ENCODE measurements at regions not wholly inside any gene's neighbourhood (a gene's known extent, or its start where the extent isn't known, plus 50 kb on each side); places are given as distances from the start of the nearest gene placed in this dataset.

DNA sequence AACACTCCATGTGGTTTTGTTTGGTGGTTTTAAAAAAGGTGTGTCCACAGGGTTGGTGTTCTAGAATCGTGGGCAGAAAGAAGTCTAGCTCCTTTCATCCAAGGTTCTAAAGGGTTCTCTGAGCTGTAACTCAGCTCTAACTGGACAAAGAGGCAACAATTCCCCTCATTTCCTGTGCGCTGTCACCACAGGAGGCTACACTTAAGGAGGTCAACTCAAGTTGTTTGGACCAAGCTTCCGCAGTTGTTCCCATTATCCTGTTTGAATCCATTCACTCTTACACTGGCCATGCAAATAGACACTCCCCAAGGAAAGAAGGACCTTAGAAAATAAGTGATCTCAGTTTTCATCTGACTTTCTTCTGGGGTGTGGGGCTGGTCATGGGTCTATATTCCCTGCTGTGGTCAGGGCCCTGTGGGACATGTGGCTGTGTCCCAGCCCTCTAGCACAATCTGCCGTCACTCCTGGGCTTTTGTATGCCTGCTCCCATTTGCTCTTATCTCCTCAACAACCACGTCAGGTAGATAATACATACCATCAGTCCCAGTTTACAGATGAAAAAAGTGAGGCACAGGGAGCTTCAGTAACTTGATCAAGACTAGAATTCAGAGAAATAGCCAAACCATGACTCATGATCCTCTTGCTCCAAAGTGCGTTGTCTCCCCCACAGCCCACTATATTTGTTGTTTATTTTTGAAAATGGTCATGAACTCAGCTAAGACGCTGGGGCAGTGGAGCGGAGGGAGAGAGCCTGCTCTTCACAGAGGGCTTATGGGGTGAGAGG, 103.6 kb downstream of the RHOU start:
- Mint-ChIP-seq H3K9me3 (ENCODE audit: unreplicated experiment) (peaks cover 4% of the 10 kb centered on the region), H3K4me3 (ENCODE audit: unreplicated experiment) (no peak overlapping the region), H3K27ac (ENCODE audit: unreplicated experiment) (no peak overlapping the region), H3K4me1 (ENCODE audit: unreplicated experiment) (peaks cover 34% of the 10 kb centered on the region), H3K36me3 (ENCODE audit: unreplicated experiment) (no peaks in the 10 kb centered on the region), H3K27me3 (ENCODE audit: unreplicated experiment) (no peaks in the 10 kb centered on the region)
- DNase-seq (ENCODE audit: extremely low spot score, unreplicated experiment) = no peak
- TF ChIP-seq CTCF (IDR thresholded peaks at IDR 0.05) = no peak

DNA sequence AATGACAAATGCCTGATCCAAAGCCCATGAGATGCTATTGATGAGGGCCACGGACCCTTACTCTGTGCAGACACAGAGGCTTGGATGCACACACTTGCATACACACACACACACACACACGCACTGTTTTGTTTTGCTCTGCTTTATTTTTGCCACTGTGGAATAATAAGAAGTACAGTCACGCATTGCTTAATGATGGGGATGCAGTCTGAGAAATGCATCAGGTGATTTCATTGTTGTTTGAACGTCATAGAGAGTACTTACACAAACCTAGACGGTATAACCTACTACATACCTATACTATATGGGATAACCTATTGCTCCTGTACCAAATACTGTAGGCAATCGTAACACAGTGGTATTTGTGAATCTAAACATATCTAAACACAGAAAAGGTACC, 104.4 kb downstream of the RHOU start:
- no peak for TF ChIP-seq CTCF (IDR thresholded peaks at IDR 0.05)
- Mint-ChIP-seq H3K9me3 (ENCODE audit: unreplicated experiment) (peaks cover 4% of the 10 kb centered on the region), H3K4me1 (ENCODE audit: unreplicated experiment) (peaks cover 27% of the 10 kb centered on the region), H3K27ac (ENCODE audit: unreplicated experiment) (no peak overlapping the region), H3K36me3 (ENCODE audit: unreplicated experiment) (no peaks in the 10 kb centered on the region), H3K27me3 (ENCODE audit: unreplicated experiment) (no peaks in the 10 kb centered on the region), H3K4me3 (ENCODE audit: unreplicated experiment) (no peak overlapping the region)
- DNase-seq (ENCODE audit: extremely low spot score, unreplicated experiment) = no peak

- Mint-ChIP-seq H3K27me3 (ENCODE audit: unreplicated experiment) (no peaks in the 10 kb centered on the region), H3K4me1 (ENCODE audit: unreplicated experiment) (peaks cover 22% of the 10 kb centered on the region), H3K36me3 (ENCODE audit: unreplicated experiment) (no peaks in the 10 kb centered on the region), H3K4me3 (ENCODE audit: unreplicated experiment) (no peak overlapping the region), H3K9me3 (ENCODE audit: unreplicated experiment) (peaks cover 4% of the 10 kb centered on the region), H3K27ac (ENCODE audit: unreplicated experiment) (no peak overlapping the region)
- TF ChIP-seq CTCF (IDR thresholded peaks at IDR 0.05) = no peak
- no peak for DNase-seq (ENCODE audit: extremely low spot score, unreplicated experiment)
Measured at GRCh38 chr1:228841632-228842031, 106.4 kb downstream of the RHOU start.

- Mint-ChIP-seq H3K36me3 (ENCODE audit: unreplicated experiment) (no peaks in the 10 kb centered on the region), H3K4me3 (ENCODE audit: unreplicated experiment) (no peak overlapping the region), H3K27me3 (ENCODE audit: unreplicated experiment) (no peaks in the 10 kb centered on the region), H3K27ac (ENCODE audit: unreplicated experiment) (no peak overlapping the region), H3K9me3 (ENCODE audit: unreplicated experiment) (peaks cover 4% of the 10 kb centered on the region), H3K4me1 (ENCODE audit: unreplicated experiment) (peaks cover 22% of the 10 kb centered on the region)
- no peak for DNase-seq (ENCODE audit: extremely low spot score, unreplicated experiment)
- no peak for TF ChIP-seq CTCF (IDR thresholded peaks at IDR 0.05)
Measured at GRCh38 chr1:228842094-228842775, 107.0 kb downstream of the RHOU start.

DNA sequence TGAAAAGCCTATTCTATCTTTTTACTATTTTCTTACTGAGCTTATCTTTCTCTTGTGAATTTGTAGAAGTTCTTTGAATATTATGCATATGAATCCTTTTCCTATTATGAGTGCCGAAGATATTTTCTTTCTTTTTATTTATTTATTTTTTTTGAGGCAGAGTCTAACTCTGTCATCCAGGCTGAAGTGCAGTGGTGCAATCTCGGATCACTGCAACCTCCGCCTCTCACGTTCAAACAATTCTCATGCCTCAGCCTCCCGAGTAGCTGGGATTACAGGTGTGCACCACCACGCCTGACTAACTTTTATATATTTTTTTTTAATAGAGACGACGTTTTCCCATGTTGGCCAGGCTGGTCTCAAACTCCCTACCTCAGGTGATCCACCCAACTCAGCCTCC, 109.8 kb downstream of the RHOU start:
- no peak for DNase-seq (ENCODE audit: extremely low spot score, unreplicated experiment)
- Mint-ChIP-seq H3K4me3 (ENCODE audit: unreplicated experiment) (no peak overlapping the region), H3K27ac (ENCODE audit: unreplicated experiment) (no peak overlapping the region), H3K9me3 (ENCODE audit: unreplicated experiment) (peaks cover 4% of the 10 kb centered on the region), H3K4me1 (ENCODE audit: unreplicated experiment) (peaks cover 7% of the 10 kb centered on the region), H3K27me3 (ENCODE audit: unreplicated experiment) (no peaks in the 10 kb centered on the region), H3K36me3 (ENCODE audit: unreplicated experiment) (no peaks in the 10 kb centered on the region)
- TF ChIP-seq CTCF (IDR thresholded peaks at IDR 0.05) = no peak

Measured in osteocyte (in vitro differentiated cells).